GM18861 (cell line): ENCODE measurements at regions not wholly inside any gene's neighbourhood (a gene's known extent, or its start where the extent isn't known, plus 50 kb on each side); places are given as distances from the start of the nearest gene placed in this dataset.
"Not testable (repeated sequence)": the region's sequence is repeated elsewhere in the genome, so short reads cannot be mapped to it uniquely, and the experiment has no call there.

Experiments used
- ATAC-seq: cut with Tn5 transposase; IDR thresholded peaks from one replicate; pipeline ENCODE4 v1.9.1; 2021; ENCODE audit not compliant: unreplicated experiment

DNA sequence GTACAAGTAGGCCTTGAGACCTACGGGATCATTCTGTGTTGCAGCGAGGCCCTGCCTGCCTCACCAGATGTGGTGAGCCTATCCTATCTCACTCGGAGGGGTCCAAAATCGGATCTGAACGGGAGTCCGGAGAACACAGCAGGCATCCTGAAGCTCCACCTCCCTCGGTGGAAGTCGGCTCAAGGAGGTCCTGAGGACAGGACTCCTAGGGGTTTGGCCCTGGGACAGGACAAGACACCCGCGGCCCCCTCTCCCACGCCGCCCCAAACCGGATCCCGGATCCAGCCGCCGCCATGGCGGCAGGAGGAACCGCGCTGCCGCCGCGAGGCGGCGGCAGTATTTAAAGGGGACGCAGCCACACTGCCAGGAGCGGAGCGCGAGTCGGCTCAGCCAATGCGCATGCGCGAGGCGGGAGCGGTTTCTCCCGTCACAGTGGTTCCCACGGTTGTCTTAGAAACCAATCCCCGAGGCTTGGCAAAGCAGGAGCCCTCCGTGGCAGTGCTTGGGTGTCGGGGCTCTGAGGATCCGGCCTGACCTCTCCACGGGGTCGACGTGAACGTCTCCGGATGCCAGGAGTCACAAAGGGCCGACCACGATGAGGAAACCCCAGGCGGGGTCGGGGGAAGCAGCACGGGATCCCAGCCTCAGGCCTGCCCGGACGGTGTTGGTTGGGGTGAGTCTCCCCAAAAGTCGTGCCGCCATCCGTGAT, 454.6 kb upstream of the ZNG1F start:
- ATAC-seq: peak; percentile 92

DNA sequence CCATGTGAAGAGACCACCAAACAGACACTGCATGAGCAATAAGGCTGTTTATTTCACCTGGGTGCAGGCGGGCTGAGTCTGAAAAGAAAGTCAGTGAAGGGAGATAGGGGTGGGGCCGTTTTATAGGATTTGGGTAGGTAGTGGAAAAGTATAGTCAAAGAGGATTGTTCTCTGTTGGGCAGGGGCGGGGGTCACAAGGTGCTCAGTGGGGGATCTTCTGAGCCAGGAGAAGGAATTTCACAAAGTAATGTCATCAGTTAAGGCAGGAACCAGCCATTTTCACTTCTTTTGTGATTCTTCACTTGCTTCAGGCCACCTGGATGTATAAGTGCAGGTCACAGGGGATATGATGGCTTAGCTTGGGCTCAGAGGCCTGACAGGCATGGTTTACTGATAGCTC, 444.6 kb upstream of the ZNG1F start:
- not testable (repeated sequence) for ATAC-seq

DNA sequence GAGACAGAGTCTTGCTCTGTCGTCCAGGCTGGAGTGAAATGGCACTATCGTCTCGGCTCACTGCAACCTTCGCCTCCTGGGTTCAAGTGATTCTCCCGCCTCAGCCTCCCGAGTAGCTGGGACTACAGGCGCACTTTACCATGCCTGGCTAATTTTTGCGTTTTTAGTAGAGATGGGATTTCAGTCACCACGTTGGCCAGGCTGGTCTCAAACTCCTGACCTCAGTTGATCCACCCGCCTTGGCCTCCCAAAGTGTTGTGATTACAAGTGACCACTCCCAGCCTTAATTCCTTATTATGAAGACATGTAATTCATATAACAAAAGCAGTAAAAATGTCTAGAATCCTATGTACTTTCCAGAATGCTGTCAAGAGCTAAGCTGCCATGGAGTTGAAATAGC, 434.5 kb upstream of the ZNG1F start:
- ATAC-seq: not testable (repeated sequence)

DNA sequence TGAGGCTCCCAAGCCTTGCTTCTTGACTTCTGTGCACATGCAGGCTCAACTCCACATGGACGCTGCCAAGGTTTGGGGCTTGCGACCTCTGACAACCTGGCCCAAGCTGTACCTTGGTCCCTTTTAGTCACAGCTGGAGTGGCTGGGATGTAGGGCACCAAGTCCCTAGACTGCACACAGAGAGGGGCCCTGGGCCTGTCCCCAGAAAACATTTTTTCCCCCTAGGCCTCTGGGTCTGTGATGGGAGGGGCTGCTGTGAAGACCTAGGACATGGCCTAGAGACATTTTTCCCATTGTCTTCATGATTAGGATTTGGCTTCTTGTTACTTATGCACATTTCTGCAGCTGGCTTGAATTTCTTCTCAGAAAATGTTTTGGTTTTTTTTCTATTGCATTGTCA, 430.1 kb upstream of the ZNG1F start:
- ATAC-seq: not testable (repeated sequence)

DNA sequence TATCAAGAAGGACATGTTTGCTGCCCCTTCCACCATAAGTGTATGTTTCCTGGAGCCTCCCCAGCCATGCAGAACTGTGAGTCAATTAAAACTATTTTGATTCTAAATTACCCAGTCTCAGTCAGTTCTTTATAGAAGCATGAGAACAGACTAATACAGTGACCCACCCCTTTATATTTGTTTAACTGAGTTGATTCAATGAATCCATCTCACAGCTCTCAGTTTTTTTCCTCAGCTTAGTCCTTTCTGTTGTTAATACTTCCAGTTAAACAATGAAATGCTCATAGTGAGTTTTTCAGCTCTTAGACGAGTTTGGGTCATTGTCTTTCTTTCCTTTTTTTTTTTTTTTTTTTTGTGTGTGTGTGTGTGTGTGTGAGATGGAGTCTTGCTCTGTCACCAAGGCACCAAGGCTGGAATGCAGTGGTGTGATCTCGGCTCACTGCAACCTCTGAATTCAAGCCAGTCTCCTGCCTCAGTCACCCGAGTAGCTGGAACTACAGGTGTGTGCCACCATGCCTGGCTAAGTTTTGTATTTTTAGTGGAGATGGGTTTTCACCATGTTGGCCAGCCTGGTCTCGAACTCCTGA, 417.9 kb upstream of the ZNG1F start:
- ATAC-seq: not testable (repeated sequence)

DNA sequence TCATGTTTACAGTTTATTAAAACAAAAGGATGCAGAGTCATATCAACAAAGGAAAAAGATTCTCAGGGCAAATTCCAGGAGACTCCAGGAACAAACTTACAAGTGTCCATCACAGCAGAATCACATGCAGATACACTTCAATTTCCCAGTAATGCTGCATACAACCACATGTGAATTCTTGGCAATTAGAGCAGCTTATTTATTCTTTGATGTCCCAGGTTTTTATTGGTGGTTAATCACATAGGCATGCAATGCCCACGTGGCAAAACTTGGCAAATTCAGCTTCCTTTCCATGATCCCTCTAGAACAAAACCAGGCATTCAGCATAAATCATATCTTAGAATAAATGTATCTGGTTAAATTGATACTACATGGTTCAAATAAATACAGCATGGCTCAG, 376.5 kb upstream of the ZNG1F start:
- not testable (repeated sequence) for ATAC-seq
